ENCODE measurements at regions not wholly inside any gene's neighbourhood (a gene's known extent, or its start where the extent isn't known, plus 50 kb on each side); places are given as distances from the start of the nearest gene placed in this dataset.

- H3F3A ChIP-seq (ENCODE audit: insufficient read depth, low read length), result no peaks in the 10 kb centered on the region
- H3K27ac ChIP-seq (ENCODE audit: low read depth, low read length, poor library complexity, severe bottlenecking), result no peak overlapping the region
- no peaks in the 10 kb centered on the region for H3K79me2 ChIP-seq (ENCODE audit: insufficient read depth, low read length)
- TF ChIP-seq, protein P1, sequence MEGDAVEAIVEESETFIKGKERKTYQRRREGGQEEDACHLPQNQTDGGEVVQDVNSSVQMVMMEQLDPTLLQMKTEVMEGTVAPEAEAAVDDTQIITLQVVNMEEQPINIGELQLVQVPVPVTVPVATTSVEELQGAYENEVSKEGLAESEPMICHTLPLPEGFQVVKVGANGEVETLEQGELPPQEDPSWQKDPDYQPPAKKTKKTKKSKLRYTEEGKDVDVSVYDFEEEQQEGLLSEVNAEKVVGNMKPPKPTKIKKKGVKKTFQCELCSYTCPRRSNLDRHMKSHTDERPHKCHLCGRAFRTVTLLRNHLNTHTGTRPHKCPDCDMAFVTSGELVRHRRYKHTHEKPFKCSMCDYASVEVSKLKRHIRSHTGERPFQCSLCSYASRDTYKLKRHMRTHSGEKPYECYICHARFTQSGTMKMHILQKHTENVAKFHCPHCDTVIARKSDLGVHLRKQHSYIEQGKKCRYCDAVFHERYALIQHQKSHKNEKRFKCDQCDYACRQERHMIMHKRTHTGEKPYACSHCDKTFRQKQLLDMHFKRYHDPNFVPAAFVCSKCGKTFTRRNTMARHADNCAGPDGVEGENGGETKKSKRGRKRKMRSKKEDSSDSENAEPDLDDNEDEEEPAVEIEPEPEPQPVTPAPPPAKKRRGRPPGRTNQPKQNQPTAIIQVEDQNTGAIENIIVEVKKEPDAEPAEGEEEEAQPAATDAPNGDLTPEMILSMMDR (IDR thresholded peaks at IDR 0.05; ENCODE audit: low read length), result no peak
- TF ChIP-seq EZH2 (IDR thresholded peaks at IDR 0.05; ENCODE audit: borderline replicate concordance, low read length), result no peak
- H3K27me3 ChIP-seq (ENCODE audit: insufficient read depth, low read length), result no peaks in the 10 kb centered on the region
- no peaks in the 10 kb centered on the region for H3K9me3 ChIP-seq (ENCODE audit: low read length)
- no peaks in the 10 kb centered on the region for H3K4me1 ChIP-seq (ENCODE audit: insufficient read depth, low read length, severe bottlenecking)
- H2AFZ ChIP-seq (ENCODE audit: low read length), result no peak overlapping the region
- H3K36me3 ChIP-seq (ENCODE audit: insufficient read depth, low read length), result no peaks in the 10 kb centered on the region
- no peak overlapping the region for H3K9ac ChIP-seq (ENCODE audit: low read length)
- H3K4me2 ChIP-seq (ENCODE audit: low read length), result no peak overlapping the region
- no peaks in the 10 kb centered on the region for H4K20me1 ChIP-seq (ENCODE audit: insufficient read depth, low read length)
- no peaks in the 10 kb centered on the region for H3K9me2 ChIP-seq (ENCODE audit: low read depth, low read length)
- no peak overlapping the region for H3K4me3 ChIP-seq (ENCODE audit: low read depth, low read length, poor library complexity, severe bottlenecking)
These were observed 252.8 kb downstream of the PIK3R1 start for GRCh38 chr5:68468322-68468721.

- Histone ChIP-seq H2AFZ (ENCODE audit: low read length) (no peak overlapping the region), H3K4me3 (ENCODE audit: low read depth, low read length, poor library complexity, severe bottlenecking) (no peak overlapping the region), H3K4me1 (ENCODE audit: insufficient read depth, low read length, severe bottlenecking) (no peaks in the 10 kb centered on the region)
These were observed 260.0 kb downstream of the PIK3R1 start for GRCh38 chr5:68475476-68475983.

GRCh38 chr5:68476854-68477253 lies 261.3 kb downstream of the PIK3R1 start:
- H3K4me2 ChIP-seq (ENCODE audit: low read length), result no peak overlapping the region
- H3K9me2 ChIP-seq (ENCODE audit: low read depth, low read length), result no peaks in the 10 kb centered on the region
- H3K9me3 ChIP-seq (ENCODE audit: low read length), result no peaks in the 10 kb centered on the region
- no peak for TF ChIP-seq EZH2 (IDR thresholded peaks at IDR 0.05; ENCODE audit: borderline replicate concordance, low read length)
- TF ChIP-seq, protein P1 (IDR thresholded peaks at IDR 0.05; ENCODE audit: low read length), result no peak
- no peak overlapping the region for H3K27ac ChIP-seq (ENCODE audit: low read depth, low read length, poor library complexity, severe bottlenecking)
- H3K36me3 ChIP-seq (ENCODE audit: insufficient read depth, low read length), result no peaks in the 10 kb centered on the region
- no peak overlapping the region for H2AFZ ChIP-seq (ENCODE audit: low read length)
- H3K79me2 ChIP-seq (ENCODE audit: insufficient read depth, low read length), result no peaks in the 10 kb centered on the region
- H3K4me3 ChIP-seq (ENCODE audit: low read depth, low read length, poor library complexity, severe bottlenecking), result no peak overlapping the region
- H3K4me1 ChIP-seq (ENCODE audit: insufficient read depth, low read length, severe bottlenecking), result no peaks in the 10 kb centered on the region
- H3K9ac ChIP-seq (ENCODE audit: low read length), result no peak overlapping the region
- H4K20me1 ChIP-seq (ENCODE audit: insufficient read depth, low read length), result no peaks in the 10 kb centered on the region
- no peaks in the 10 kb centered on the region for H3K27me3 ChIP-seq (ENCODE audit: insufficient read depth, low read length)
- H3F3A ChIP-seq (ENCODE audit: insufficient read depth, low read length), result no peaks in the 10 kb centered on the region

More at GRCh38 chr5:68475476-68475983, 260.0 kb downstream of the PIK3R1 start:
- no peaks in the 10 kb centered on the region for H3F3A ChIP-seq (ENCODE audit: insufficient read depth, low read length)
- no peaks in the 10 kb centered on the region for H4K20me1 ChIP-seq (ENCODE audit: insufficient read depth, low read length)
- no peaks in the 10 kb centered on the region for H3K9me2 ChIP-seq (ENCODE audit: low read depth, low read length)
- TF ChIP-seq, protein P1 (IDR thresholded peaks at IDR 0.05; ENCODE audit: low read length), result no peak
- no peak for TF ChIP-seq EZH2 (IDR thresholded peaks at IDR 0.05; ENCODE audit: borderline replicate concordance, low read length)
- no peaks in the 10 kb centered on the region for H3K27me3 ChIP-seq (ENCODE audit: insufficient read depth, low read length)
- H3K36me3 ChIP-seq (ENCODE audit: insufficient read depth, low read length), result no peaks in the 10 kb centered on the region
- no peak overlapping the region for H3K9ac ChIP-seq (ENCODE audit: low read length)
- H3K27ac ChIP-seq (ENCODE audit: low read depth, low read length, poor library complexity, severe bottlenecking), result no peak overlapping the region
- H3K9me3 ChIP-seq (ENCODE audit: low read length), result no peaks in the 10 kb centered on the region
- no peak overlapping the region for H3K4me2 ChIP-seq (ENCODE audit: low read length)
- H3K79me2 ChIP-seq (ENCODE audit: insufficient read depth, low read length), result no peaks in the 10 kb centered on the region
